Posterior vena cava (tissue), 2 donors: ENCODE measurements at regions not wholly inside any gene's neighbourhood (a gene's known extent, or its start where the extent isn't known, plus 50 kb on each side); places are given as distances from the start of the nearest gene placed in this dataset.

Source experiments
- DNase-seq: peaks from one replicate; pipeline ENCODE4 v3.0.0-alpha.2; 2020; ENCODE audit warnings: low spot score
- intact Hi-C, 2 donors: fragments of 100-400 bp; cut with DNase I; formaldehyde crosslinking; loops; one replicate each; pipeline versions ENCODE4 v1.14.1 to v1.14.2; 2022 to 2023
- donor health status: DM: yes; HTN: yes; CAD: no.
- donor health status: DM: yes; HTN: yes; CAD: no.

- DNase-seq, result no peak
- intact Hi-C loops, result no loop called here
Measured at GRCh38 chr7:115722302-115722977, 308.1 kb downstream of the TFEC start.

GRCh38 chr7:115721293-115722217 is 309.0 kb downstream of the TFEC start:
- intact Hi-C loops, result no loop called here
- DNase-seq, result no peak

- intact Hi-C loops, result no loop called here
- no peak for DNase-seq
Measured at GRCh38 chr7:115719963-115720362, 310.6 kb downstream of the TFEC start.

GRCh38 chr7:115709664-115710063 is 320.9 kb downstream of the TFEC start:
- intact Hi-C loops, result loop anchor here in 1 of 2 donors (2.0 kb wide), 1 partner anchor 43 kb away; no protein-coding TSS in a partner anchor

GRCh38 chr7:115708013-115708341 is 322.6 kb downstream of the TFEC start:
- DNase-seq, result no peak
- intact Hi-C loops, result loop anchor here in 1 of 2 donors (2.0 kb wide), 1 partner anchor 45 kb away; no protein-coding TSS in a partner anchor

More at GRCh38 chr7:115709664-115710063, 320.9 kb downstream of the TFEC start:
- DNase-seq, result no peak

- no peak for DNase-seq
- intact Hi-C loops, result loop anchor here in 1 of 2 donors (2.0 kb wide), 1 partner anchor 45 kb away; no protein-coding TSS in a partner anchor
Measured at GRCh38 chr7:115707258-115708012, 323.1 kb downstream of the TFEC start.

GRCh38 chr7:115704884-115705283 is 325.7 kb downstream of the TFEC start:
- intact Hi-C loops, result no loop called here

GRCh38 chr7:115701141-115701540 is 329.4 kb downstream of the TFEC start:
- intact Hi-C loops, result no loop called here

More at GRCh38 chr7:115704884-115705283, 325.7 kb downstream of the TFEC start:
- no peak for DNase-seq

GRCh38 chr7:115694424-115694823 is 336.1 kb downstream of the TFEC start:
- intact Hi-C loops, result no loop called here
- no peak for DNase-seq

More at GRCh38 chr7:115701141-115701540, 329.4 kb downstream of the TFEC start:
- DNase-seq, result no peak

GRCh38 chr7:115693779-115694178 is 336.8 kb downstream of the TFEC start:
- no peak for DNase-seq
- intact Hi-C loops, result no loop called here

- DNase-seq, result no peak
- intact Hi-C loops, result no loop called here
Measured at GRCh38 chr7:115689941-115690340, 340.6 kb downstream of the TFEC start.

- intact Hi-C loops, result no loop called here
- DNase-seq, result no peak
Measured at GRCh38 chr7:115683093-115683492, 347.5 kb downstream of the TFEC start.

GRCh38 chr7:115682507-115682906 is 348.1 kb downstream of the TFEC start:
- no peak for DNase-seq

GRCh38 chr7:115680921-115681320 is 349.6 kb downstream of the TFEC start:
- DNase-seq, result no peak
- intact Hi-C loops, result no loop called here

More at GRCh38 chr7:115682507-115682906, 348.1 kb downstream of the TFEC start:
- intact Hi-C loops, result no loop called here

- intact Hi-C loops, result no loop called here
Measured at GRCh38 chr7:115679976-115680375, 350.6 kb downstream of the TFEC start.

GRCh38 chr7:115679423-115679822 is 351.1 kb downstream of the TFEC start:
- no peak for DNase-seq
- intact Hi-C loops, result no loop called here

More at GRCh38 chr7:115679976-115680375, 350.6 kb downstream of the TFEC start:
- DNase-seq, result no peak

- DNase-seq, result no peak
- intact Hi-C loops, result no loop called here
Measured at GRCh38 chr7:115678086-115678982, 352.2 kb downstream of the TFEC start.

GRCh38 chr7:115676707-115677106 is 353.9 kb downstream of the TFEC start:
- no peak for DNase-seq
- intact Hi-C loops, result no loop called here

- DNase-seq, result no peak
- intact Hi-C loops, result no loop called here
Measured at GRCh38 chr7:115676080-115676479, 354.5 kb downstream of the TFEC start.
